ENCODE measurements at regions not wholly inside any gene's neighbourhood (a gene's known extent, or its start where the extent isn't known, plus 50 kb on each side); places are given as distances from the start of the nearest gene placed in this dataset.

- TF ChIP-seq POLR2A (IDR thresholded peaks at IDR 0.05; ENCODE audit: low read depth, low read length) (no peak), TAF1 (IDR thresholded peaks at IDR 0.05; ENCODE audit: low read depth, low read length) (no peak), SPI1 (IDR thresholded peaks at IDR 0.05; ENCODE audit: low read depth, low read length) (no peak)
Measured at GRCh38 chr15:69805248-69805953, 292.3 kb downstream of the TLE3 start.
